ENCODE measurements at regions not wholly inside any gene's neighbourhood (a gene's known extent, or its start where the extent isn't known, plus 50 kb on each side); places are given as distances from the start of the nearest gene placed in this dataset.

- Histone ChIP-seq H3K56ac (replicated peaks; ENCODE audit: insufficient read length, low read depth, low read length) (no peak overlapping the region), H4K8ac (ENCODE audit: extremely low read depth, insufficient read depth, low read length) (no peak overlapping the region), H4K20me1 (replicated peaks in 1 of 2; ENCODE audit: control insufficient read depth in 1 of 2, insufficient read depth in 2 of 2, low read length in 2 of 2) (no peaks in the 10 kb centered on the region), H3K4me3 (ENCODE audit: extremely low read depth in 1 of 4, insufficient read depth in 2 of 4, low read depth in 3 of 4, low read length in 4 of 4) (no peak overlapping the region), H2BK5ac (ENCODE audit: low read depth, low read length) (no peak overlapping the region), H2BK20ac (ENCODE audit: low read length) (no peak overlapping the region), H3K9me3 (ENCODE audit: insufficient read depth in 2 of 2, low read depth in 1 of 2, low read length in 1 of 2) (no peaks in the 10 kb centered on the region), H3K23ac (ENCODE audit: insufficient read length) (no peak overlapping the region), H4K5ac (ENCODE audit: insufficient read length, low read depth, low read length) (no peak overlapping the region), H2AK5ac (ENCODE audit: low read depth, low read length) (no peak overlapping the region), H3K4me1 (replicated peaks in 1 of 4; ENCODE audit: control insufficient read depth in 3 of 4, insufficient read depth in 4 of 4, low read length in 3 of 4) (no peaks in the 10 kb centered on the region), H3K4me2 (ENCODE audit: insufficient read depth in 1 of 2, low read depth in 2 of 2, low read length in 2 of 2) (no peak overlapping the region), H3K9ac (replicated peaks in 1 of 4; ENCODE audit: extremely low read depth in 1 of 4, low read depth in 3 of 4, low read length in 3 of 4) (peak overlapping the region in 1 of 4 experiments; percentile 34; a peak in 1 of 7 replicates), H3K27me3 (replicated peaks in 1 of 4; ENCODE audit: control insufficient read depth in 3 of 4, extremely low read depth in 1 of 4, insufficient read depth in 3 of 4, low read length in 3 of 4) (no peaks in the 10 kb centered on the region), H2BK120ac (replicated peaks; ENCODE audit: low read depth, low read length) (no peak overlapping the region), H4K91ac (replicated peaks; ENCODE audit: insufficient read length, low read length) (no peak overlapping the region), H3K36me3 (ENCODE audit: control insufficient read depth in 2 of 4, insufficient read depth in 4 of 4, low read length in 3 of 4) (no peaks in the 10 kb centered on the region), H2AFZ (ENCODE audit: low read length) (no peak overlapping the region), H3K79me2 (ENCODE audit: control insufficient read depth in 1 of 2, insufficient read depth in 2 of 2, low read length in 2 of 2) (no peaks in the 10 kb centered on the region), H3K14ac (ENCODE audit: insufficient read length) (no peak overlapping the region), H3K23me2 (ENCODE audit: low read depth, low read length) (peaks cover 2% of the 10 kb centered on the region; the same call in 1 of the 2 replicates), H2BK12ac (ENCODE audit: low read depth, low read length) (no peak overlapping the region), H3K18ac (ENCODE audit: extremely low read depth, low read length) (no peak overlapping the region), H2BK15ac (ENCODE audit: low read length) (no peak overlapping the region), H3K4ac (replicated peaks; ENCODE audit: insufficient read length, low read depth, low read length) (no peak overlapping the region), H3K79me1 (ENCODE audit: low read depth, low read length) (no peaks in the 10 kb centered on the region), H3K27ac (ENCODE audit: low read depth, low read length) (no peak overlapping the region)
- no peak for TF ChIP-seq HDAC6 (IDR thresholded peaks at IDR 0.05; ENCODE audit: low read depth, low read length)
- TF ChIP-seq CBX8 (IDR thresholded peaks at IDR 0.05; ENCODE audit: borderline replicate concordance, low read depth, low read length): no peak
- TF ChIP-seq HDAC2 (IDR thresholded peaks at IDR 0.05; ENCODE audit: borderline replicate concordance in 1 of 2, low read depth in 2 of 2, low read length in 2 of 2): no peak
- no peak for TF ChIP-seq CHD1 (IDR thresholded peaks at IDR 0.05; ENCODE audit: low read depth, low read length)
- no peak for TF ChIP-seq BACH1 (IDR thresholded peaks at IDR 0.05; ENCODE audit: low read length)
- no peak for TF ChIP-seq SIRT6 (IDR thresholded peaks at IDR 0.05; ENCODE audit: low read length)
- WGBS, 2 experiments (ENCODE audit: extremely low coverage in 1 of 2, insufficient coverage in 1 of 2, insufficient read length in 1 of 2, insufficient replicate concordance in 2 of 2, low coverage in 1 of 2, low lambda C conversion rate in 2 of 2, missing lambda C conversion rate in 1 of 2): 86% methylated on average over 6 of the region's 6 CpGs; no CpG with 5 or more reads in 1 of the 2 experiments
- no peak for FAIRE-seq
- ChIA-PET CTCF (ENCODE audit: partially characterized antibody) (interaction anchor here (0.5 to 0.9 kb wide), 2 partner anchors 79 to 629 kb away, joined by 3 read pairs; no protein-coding TSS in a partner anchor), POLR2A (ENCODE audit: partially characterized antibody) (interaction anchor here (0.5 to 0.6 kb wide), 2 partner anchors 18 to 678 kb away, joined by 3 read pairs; no protein-coding TSS in a partner anchor)
- no peak for DNase-seq (ENCODE audit: low read depth in 1 of 2, low spot score in 2 of 2)
Measured at GRCh38 chr5:96516631-96517071, 83.6 kb upstream of the PCSK1 start.

Measured in H1 (cell line).